NCI-H446 (cell line): ENCODE measurements at regions not wholly inside any gene's neighbourhood (a gene's known extent, or its start where the extent isn't known, plus 50 kb on each side); places are given as distances from the start of the nearest gene placed in this dataset.

Source experiments
- DNase-seq, 2 experiments: peaks; one replicate each; lab custom pipeline; 2025; lab: John Stamatoyannopoulos, UW

DNA sequence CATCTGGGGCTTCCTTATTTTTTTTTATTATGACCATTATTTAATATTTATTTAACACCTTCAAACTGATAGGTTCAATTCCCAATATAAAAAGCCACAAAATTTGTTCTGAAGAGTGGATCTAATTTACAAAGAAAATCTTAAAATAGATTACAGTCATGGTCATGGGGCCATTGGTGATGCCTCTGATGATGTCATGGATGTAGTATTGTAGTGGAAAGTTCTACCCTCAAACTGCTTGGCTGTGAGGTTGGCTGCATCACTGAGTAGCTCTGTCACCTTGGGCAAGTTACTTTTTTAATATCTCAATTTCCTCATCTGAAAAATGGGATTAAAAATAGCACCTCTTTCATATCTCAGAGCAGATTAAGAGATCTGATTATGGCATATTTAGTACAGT, 128.5 kb downstream of the DKK1 start:
- DNase-seq = no peak

- no peak for DNase-seq
Measured at GRCh38 chr10:52443419-52444388, 129.6 kb downstream of the DKK1 start.

DNA sequence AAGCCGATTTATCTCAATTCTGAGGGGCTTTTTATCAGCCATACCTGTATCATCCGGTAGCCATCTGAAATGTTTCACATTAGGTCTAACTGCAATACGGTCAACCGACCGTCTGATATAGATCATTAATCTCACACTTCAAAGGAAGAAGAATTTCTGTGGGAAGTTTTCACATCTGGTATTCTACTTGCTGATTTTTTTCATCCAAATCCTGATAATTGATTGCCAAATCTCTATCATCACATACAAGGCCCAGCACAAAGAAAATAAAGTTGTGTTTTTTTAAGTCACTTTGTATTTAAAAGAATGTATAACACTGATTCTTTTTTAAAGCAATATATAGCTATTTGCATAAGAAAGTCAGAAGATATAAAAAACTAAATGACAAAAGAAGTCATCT, 132.3 kb downstream of the DKK1 start:
- DNase-seq = no peak

DNA sequence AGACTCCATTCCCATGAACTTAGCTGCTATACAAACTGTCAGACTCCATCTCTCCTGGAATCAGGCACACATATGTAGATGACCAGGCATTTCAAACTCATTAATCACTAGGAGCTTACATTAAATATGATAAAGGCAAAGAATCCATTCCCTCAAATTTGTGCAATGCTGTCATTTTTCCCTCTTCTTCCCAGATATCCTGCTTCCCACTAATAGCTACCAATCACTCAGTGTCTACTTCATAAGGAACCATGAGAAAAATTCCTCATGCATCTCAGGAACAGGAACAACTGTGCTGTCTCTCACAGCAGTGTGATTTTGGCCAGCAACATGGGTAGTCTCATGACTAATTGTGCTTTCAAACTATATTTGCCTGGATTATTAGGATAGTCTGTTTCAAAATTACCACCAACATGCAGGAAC, 133.9 kb downstream of the DKK1 start:
- no peak for DNase-seq

DNA sequence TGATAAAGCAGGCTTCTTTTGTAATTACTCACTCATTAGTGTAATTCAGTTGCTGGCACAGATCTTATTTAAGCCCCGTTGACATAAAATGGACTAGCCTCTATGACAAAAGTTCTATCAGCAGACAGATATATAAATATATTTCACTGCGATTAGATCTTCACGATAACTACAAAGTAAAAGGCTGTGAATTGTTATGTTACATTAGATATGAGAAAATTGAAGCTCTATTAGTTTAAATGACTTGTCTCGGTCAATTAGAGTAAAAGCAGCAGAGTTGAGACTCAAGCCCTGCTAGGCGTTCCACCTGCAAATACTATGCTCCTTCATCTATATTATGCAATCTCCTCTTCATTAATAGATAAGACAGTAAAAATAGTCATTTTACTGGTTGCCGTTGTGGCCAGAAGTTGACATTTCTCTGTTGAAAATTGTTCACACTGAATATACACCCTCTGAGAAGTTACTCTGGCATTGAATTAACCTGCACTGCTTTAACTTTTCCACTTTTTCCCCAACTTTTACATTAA, 136.7 kb downstream of the DKK1 start:
- no peak for DNase-seq

- DNase-seq = no peak
Measured at GRCh38 chr10:52451817-52452216, 137.7 kb downstream of the DKK1 start.

- DNase-seq = no peak
Measured at GRCh38 chr10:52452600-52453493, 138.8 kb downstream of the DKK1 start.

DNA sequence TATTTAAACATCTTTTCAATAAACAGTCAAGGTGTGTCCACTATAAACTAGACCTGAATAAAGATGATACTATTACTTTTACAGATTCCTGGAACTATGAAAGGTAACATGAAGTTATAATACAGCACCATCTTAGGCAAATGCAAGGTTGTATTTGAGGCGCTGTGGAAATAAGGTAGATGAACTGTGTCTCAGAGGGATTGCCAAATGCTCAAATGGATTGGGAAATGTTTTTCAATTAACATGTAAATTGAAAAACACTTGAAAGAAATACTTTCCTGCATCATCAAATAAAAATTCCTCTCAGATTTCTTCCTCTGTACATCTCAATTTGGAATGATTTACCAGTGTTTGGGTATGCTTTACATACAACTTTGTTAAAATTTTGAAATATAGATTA, 139.4 kb downstream of the DKK1 start:
- DNase-seq = no peak

GRCh38 chr10:52454491-52454890, 140.4 kb downstream of the DKK1 start:
- DNase-seq = no peak

DNA sequence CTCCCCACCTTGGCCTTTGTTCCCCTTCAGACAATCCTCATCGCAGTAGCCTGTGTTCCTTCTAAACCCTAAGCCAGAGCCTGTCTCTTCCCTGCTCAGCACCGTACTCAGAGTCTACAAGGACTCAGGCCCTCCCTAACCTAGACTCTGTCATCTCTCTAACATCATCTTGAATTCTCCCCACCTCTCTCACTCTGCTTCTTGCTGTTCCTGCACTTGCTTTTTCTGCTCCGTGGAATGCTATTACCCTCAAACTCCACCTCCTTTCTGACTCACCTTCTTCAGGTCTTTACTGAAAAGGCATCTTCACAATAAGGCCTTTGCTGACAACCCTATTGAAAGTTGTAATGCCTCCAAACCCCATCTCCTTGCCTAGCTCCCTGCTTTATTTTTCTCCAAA, 141.0 kb downstream of the DKK1 start:
- no peak for DNase-seq

DNA sequence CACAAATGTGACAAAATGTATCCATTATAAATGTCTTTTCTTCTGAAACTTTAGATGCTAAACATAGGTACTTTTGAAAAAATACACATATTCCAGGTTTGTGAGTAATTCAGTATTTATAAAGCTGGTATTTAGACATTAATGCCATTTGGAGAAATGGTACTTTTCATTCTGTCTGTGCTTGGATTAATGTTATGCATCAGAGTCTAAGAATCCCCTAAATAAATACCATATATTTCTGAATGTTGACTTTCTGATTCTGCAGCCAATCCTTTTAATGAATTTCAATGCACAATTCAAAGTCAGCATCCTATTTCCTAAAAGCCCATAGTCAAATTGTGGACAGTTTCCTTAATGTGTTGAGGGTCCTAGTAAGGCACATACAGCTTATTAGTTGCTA, 145.0 kb downstream of the DKK1 start:
- no peak for DNase-seq

DNA sequence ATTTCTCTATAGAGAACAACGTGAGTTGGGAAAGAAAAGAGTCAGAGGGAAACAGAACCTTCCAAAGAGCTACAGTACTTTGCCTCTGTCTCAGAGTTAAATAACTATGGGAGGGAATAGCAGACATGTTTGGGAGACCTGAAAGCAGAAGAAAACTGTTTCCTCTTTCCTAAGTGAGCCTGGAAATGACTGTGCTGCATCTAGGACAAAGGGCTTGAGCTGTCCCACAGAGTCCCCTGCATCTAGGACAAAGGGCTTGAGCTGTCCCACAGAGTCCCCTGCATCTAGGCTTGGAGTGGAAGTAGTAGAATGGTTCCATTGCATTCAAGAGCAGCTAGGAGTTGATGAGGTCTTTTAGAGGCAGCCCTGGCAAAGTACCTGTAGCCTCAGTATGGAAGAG, 149.7 kb downstream of the DKK1 start:
- DNase-seq = no peak

DNA sequence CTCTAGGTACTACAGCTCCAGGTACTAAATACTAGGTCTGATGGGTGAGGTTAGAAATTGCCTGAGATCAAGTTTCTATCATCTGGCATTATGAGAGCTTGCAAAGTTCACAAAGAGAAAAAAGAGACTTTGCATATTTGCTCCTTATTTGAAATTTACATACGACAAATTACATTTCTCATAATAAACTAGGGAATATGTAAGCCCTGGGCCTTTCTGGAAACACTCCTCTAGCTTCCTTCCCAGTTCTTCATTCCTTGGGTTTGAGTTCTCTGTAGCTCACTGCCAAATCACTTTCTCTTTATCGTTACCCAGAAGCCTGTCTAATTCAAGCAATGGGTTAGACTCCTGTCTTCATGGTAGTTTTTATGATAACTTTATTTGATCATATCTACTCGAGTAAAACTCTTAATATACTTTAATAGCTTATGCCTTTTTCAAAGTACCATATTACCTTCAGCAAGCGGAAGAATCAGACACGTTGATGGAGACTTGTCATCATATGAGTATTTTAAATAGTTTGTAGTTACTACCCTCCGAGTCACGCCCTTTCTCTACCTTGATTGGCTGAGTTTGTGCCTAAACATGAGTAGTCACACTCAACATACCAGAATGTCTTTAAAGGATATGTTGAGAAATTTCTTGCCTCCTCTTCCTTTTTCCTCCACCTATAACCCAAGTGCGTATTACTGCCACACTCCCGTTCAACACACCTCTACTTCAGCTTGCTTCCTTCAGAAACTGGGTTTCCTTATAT, 150.5 kb downstream of the DKK1 start:
- DNase-seq = no peak

- DNase-seq = no peak
Measured at GRCh38 chr10:52465202-52465601, 151.1 kb downstream of the DKK1 start.

GRCh38 chr10:52466464-52466863, 152.4 kb downstream of the DKK1 start:
- no peak for DNase-seq

DNA sequence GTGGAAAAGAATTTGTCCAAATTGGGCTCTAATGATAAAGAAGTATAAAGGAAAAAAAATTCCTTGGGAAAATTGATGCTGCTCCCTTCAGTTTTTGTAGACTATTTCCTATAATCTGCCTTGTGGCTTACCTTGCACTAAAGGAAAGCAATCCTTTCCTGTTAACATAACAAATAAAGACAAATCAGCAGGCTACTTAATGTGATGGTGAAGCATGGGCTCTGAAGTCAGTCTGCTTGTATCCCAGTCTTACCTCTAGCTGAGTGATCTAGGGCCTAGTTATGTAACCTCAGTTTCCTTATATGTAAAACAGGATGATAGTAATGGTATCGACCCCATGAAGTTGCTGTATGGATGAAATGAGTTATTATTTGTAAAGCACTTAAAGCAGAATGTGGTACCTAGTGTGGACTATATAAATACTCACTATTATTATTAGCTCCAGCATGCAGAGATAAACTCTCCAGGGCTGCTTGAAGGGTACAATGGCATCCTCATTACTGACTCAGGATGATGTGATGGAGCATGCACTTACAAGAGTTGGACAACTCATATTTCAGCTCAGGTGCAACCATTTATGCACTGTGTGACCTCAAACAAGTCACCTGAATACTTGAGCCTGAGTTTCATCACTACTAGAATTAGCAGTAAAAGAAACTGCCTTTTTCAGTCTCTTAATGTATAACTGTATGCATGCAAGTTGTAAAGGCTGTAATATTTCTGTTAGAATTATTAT, 156.1 kb downstream of the DKK1 start:
- DNase-seq = no peak

DNA sequence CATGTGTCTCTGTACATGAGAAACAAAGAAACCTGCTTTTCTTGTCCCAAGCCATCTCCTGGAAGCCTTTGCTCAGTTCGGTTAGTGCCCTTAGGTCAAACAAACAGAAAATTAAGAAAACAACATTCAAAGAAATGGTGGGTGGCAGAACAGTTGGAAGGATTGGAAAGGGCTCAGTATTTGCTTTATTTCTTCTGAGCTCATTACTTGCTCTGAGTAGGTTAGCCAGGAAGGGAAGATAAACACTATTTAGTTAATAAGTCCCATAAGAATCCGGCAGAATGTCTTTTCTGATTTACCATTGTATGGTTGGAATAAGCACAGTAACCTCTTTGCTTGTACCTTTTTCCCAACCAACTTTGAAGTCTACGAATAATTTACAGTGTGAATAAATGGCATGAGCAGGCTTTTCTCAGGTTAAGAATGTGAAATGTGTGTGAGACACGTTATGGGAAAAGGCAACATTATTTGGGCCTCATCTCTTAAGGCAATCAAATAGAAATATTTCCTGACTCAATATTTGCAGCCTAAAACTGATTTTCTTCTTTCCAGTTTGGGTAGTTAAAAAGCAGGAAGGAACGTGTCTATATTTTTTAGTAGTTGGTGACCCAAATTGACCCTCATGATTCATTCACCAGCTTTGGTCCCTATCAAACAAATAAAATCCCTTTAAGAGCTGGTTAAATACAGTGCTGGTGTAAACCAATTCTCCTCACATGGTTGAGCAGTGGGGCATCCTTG, 158.5 kb downstream of the DKK1 start:
- no peak for DNase-seq

- DNase-seq = no peak
Measured at GRCh38 chr10:52474265-52474664, 160.2 kb downstream of the DKK1 start.

- no peak for DNase-seq
Measured at GRCh38 chr10:52477305-52477704, 163.2 kb downstream of the DKK1 start.

DNA sequence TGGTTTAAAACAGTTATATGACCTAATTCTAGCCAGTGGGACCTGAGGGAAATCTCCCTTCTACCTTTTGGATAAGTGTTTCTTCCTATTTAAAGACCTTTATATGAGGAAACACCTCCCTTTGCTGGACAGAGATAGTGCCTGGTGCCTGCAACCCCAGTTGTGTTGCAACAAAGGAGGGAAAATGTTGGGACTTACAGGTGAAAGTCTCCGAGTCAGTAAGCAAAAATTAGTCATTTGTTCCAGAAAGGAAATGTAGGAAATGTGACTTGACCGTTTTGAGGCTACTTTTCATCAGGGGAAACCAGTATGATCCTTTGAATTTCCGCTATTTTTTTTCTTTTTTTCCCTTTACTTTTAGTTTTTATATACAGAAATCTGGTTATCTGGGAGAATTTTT, 165.5 kb downstream of the DKK1 start:
- DNase-seq = no peak
